ENCODE measurements at regions not wholly inside any gene's neighbourhood (a gene's known extent, or its start where the extent isn't known, plus 50 kb on each side); places are given as distances from the start of the nearest gene placed in this dataset.

- H3K27me3 ChIP-seq (ENCODE audit: control insufficient read depth in 1 of 2, insufficient read depth in 2 of 2, low read length in 2 of 2), result no peaks in the 10 kb centered on the region
- H2AFZ ChIP-seq (ENCODE audit: low read length), result no peak overlapping the region
- H3K4me2 ChIP-seq (ENCODE audit: low read depth, low read length), result no peak overlapping the region
- WGBS (ENCODE audit: low lambda C conversion rate), result 37% methylated on average over 2 of the region's 2 CpGs
- ATAC-seq, result no peak
- POLR2A ChIA-PET, result no interaction called here
- H3K27ac ChIP-seq (ENCODE audit: extremely low read length, insufficient read depth, low read length), result no peak overlapping the region
- CTCF ChIA-PET (ENCODE audit: low intra/inter-chr PET ratio, low total read pairs), result no interaction called here
- no peaks in the 10 kb centered on the region for H3K36me3 ChIP-seq (replicated peaks in 1 of 2; ENCODE audit: control insufficient read depth in 1 of 2, insufficient read depth in 2 of 2, low read length in 2 of 2)
- no peaks in the 10 kb centered on the region for H3K4me1 ChIP-seq (ENCODE audit: insufficient read depth, low read length)
- no peaks in the 10 kb centered on the region for H3K9me3 ChIP-seq (ENCODE audit: low read length)
- DNase-seq (ENCODE audit: low spot score), result no peak
- H3K9ac ChIP-seq (ENCODE audit: insufficient read depth, low read depth, low read length), result no peak overlapping the region
- in situ Hi-C loops (cut with HindIII; ENCODE audit: extremely low pct_ligation_motif_present, low pct_unique_long_range_greater_than_20kb), result no loop called here
- no peaks in the 10 kb centered on the region for H3K79me2 ChIP-seq (ENCODE audit: insufficient read depth, low read length)
- intact Hi-C loops (cut with micrococcal nuclease; ENCODE audit: unreplicated experiment), result loop anchor here (10.0 kb wide), 1 partner anchor 62 kb away; no protein-coding TSS in a partner anchor
- TF ChIP-seq NRL (CRISPR knock-in tag; IDR thresholded peaks at IDR 0.05; ENCODE audit: borderline replicate concordance), result no peak
- TF ChIP-seq ARID2 (CRISPR knock-in tag; IDR thresholded peaks at IDR 0.05; ENCODE audit: borderline replicate concordance), result no peak
- no peak for TF ChIP-seq FOXP1 (IDR thresholded peaks at IDR 0.05)
- TF ChIP-seq FOXP1 (CRISPR knock-in tag; IDR thresholded peaks at IDR 0.05), result no peak
- no peak for TF ChIP-seq RNF219 (CRISPR knock-in tag; IDR thresholded peaks at IDR 0.05)
- TF ChIP-seq, protein P1, sequence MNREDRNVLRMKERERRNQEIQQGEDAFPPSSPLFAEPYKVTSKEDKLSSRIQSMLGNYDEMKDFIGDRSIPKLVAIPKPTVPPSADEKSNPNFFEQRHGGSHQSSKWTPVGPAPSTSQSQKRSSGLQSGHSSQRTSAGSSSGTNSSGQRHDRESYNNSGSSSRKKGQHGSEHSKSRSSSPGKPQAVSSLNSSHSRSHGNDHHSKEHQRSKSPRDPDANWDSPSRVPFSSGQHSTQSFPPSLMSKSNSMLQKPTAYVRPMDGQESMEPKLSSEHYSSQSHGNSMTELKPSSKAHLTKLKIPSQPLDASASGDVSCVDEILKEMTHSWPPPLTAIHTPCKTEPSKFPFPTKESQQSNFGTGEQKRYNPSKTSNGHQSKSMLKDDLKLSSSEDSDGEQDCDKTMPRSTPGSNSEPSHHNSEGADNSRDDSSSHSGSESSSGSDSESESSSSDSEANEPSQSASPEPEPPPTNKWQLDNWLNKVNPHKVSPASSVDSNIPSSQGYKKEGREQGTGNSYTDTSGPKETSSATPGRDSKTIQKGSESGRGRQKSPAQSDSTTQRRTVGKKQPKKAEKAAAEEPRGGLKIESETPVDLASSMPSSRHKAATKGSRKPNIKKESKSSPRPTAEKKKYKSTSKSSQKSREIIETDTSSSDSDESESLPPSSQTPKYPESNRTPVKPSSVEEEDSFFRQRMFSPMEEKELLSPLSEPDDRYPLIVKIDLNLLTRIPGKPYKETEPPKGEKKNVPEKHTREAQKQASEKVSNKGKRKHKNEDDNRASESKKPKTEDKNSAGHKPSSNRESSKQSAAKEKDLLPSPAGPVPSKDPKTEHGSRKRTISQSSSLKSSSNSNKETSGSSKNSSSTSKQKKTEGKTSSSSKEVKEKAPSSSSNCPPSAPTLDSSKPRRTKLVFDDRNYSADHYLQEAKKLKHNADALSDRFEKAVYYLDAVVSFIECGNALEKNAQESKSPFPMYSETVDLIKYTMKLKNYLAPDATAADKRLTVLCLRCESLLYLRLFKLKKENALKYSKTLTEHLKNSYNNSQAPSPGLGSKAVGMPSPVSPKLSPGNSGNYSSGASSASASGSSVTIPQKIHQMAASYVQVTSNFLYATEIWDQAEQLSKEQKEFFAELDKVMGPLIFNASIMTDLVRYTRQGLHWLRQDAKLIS (CRISPR knock-in tag; IDR thresholded peaks at IDR 0.05), result no peak
- no peak for TF ChIP-seq CBX5 (CRISPR knock-in tag; IDR thresholded peaks at IDR 0.05; ENCODE audit: borderline replicate concordance)
- TF ChIP-seq, protein P2, sequence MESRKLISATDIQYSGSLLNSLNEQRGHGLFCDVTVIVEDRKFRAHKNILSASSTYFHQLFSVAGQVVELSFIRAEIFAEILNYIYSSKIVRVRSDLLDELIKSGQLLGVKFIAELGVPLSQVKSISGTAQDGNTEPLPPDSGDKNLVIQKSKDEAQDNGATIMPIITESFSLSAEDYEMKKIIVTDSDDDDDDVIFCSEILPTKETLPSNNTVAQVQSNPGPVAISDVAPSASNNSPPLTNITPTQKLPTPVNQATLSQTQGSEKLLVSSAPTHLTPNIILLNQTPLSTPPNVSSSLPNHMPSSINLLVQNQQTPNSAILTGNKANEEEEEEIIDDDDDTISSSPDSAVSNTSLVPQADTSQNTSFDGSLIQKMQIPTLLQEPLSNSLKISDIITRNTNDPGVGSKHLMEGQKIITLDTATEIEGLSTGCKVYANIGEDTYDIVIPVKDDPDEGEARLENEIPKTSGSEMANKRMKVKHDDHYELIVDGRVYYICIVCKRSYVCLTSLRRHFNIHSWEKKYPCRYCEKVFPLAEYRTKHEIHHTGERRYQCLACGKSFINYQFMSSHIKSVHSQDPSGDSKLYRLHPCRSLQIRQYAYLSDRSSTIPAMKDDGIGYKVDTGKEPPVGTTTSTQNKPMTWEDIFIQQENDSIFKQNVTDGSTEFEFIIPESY (CRISPR knock-in tag; IDR thresholded peaks at IDR 0.05), result no peak
- TF ChIP-seq NR2F6 (IDR thresholded peaks at IDR 0.05), result no peak
- TF ChIP-seq NR2F6 (CRISPR knock-in tag; IDR thresholded peaks at IDR 0.05), result no peak
- no peak for TF ChIP-seq ZNF12 (CRISPR knock-in tag; IDR thresholded peaks at IDR 0.05)
- TF ChIP-seq ZBTB34 (CRISPR knock-in tag; IDR thresholded peaks at IDR 0.05), result no peak
- no peak for TF ChIP-seq ATF1 (CRISPR knock-in tag; IDR thresholded peaks at IDR 0.05)
- no peak for TF ChIP-seq ZNF18 (CRISPR knock-in tag; IDR thresholded peaks at IDR 0.05; ENCODE audit: insufficient replicate concordance)
- no peak for TF ChIP-seq RFX5 (IDR thresholded peaks at IDR 0.05; ENCODE audit: low read depth, low read length)
- BruUV-seq (replicated peaks), result no TSS peak
- no peaks in the 10 kb centered on the region for H4K20me1 ChIP-seq (ENCODE audit: insufficient read depth, low read length)
- H3K4me3 ChIP-seq (replicated peaks in 1 of 3; ENCODE audit: insufficient read depth in 1 of 3, low read depth in 2 of 3, low read length in 3 of 3), result no peak overlapping the region
- no peak for FAIRE-seq
These were observed 630.8 kb upstream of the IMPG1 start for GRCh38 chr6:76703285-76703684.

Data from HepG2 (cell line).